SK-N-SH treated with all-trans-retinoic acid at 6 μM for 48 hours (cell line): ENCODE measurements at regions not wholly inside any gene's neighbourhood (a gene's known extent, or its start where the extent isn't known, plus 50 kb on each side); places are given as distances from the start of the nearest gene placed in this dataset.

Experiments
- ARNTL ChIP-seq: fragments of 450-650 bp; formaldehyde crosslinking; IDR thresholded peaks from 2 replicates; pipeline ENCODE4 v1.5.0; 2020; ENCODE audit warnings: low read depth, mild to moderate bottlenecking, moderate library complexity, borderline replicate concordance
- CSDC2 ChIP-seq: fragments of 250-450 bp; sonication (Bioruptor Pico); IDR thresholded peaks from 2 replicates; pipeline ENCODE4 v1.5.0; 2020; ENCODE audit warnings: mild to moderate bottlenecking, moderate library complexity
- RARB ChIP-seq: fragments of 250-450 bp; sonication (Bioruptor Pico); IDR thresholded peaks from 2 replicates; pipeline ENCODE4 v1.8.0; 2021; ENCODE audit warnings: mild to moderate bottlenecking, moderate library complexity

DNA sequence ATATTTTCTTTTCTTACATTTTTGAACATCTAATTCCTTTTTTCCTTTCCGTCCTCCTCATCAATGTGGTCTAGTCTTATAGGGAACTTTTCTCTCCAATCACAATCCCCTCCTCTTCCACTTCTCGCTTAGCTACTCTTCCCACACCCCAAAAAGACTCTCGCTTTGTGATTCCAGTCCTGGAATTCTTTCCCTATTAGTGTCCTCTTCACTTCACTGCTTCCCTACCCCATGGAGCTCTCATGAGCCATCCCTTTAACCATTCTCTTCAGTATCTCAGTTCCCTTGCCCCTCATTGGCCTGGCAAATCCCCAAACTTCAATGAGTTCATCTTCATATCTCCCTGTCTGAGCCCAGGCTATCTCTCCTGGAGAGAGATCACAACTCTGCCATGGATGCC, 55.3 kb upstream of the CEP85L start:
- TF ChIP-seq RARB (CRISPR knock-in tag), result no peak
- no peak for TF ChIP-seq CSDC2 (CRISPR knock-in tag)
- no peak for TF ChIP-seq ARNTL (CRISPR knock-in tag)
